ENCODE measurements at regions not wholly inside any gene's neighbourhood (a gene's known extent, or its start where the extent isn't known, plus 50 kb on each side); places are given as distances from the start of the nearest gene placed in this dataset.

DNA sequence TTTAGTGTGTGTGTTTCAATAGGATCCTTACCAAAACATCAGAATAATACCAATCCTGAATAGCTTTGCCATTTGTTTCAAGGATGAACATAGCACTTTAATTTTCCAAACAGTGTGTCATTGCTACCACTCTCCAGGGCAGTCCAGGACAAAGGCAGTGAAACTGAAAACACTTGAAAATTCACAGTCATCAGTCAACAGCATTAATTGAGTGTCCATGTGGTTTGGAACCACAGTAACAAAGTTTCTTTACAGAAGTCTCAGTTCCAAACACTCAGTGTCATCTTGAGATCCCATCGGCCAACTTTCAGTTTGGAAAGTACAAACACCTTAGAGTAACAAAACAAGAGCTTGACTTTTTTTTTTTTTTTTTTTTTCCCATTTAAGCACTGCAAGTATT lies 228.4 kb upstream of the SOX5 start:
- Mint-ChIP-seq H3K4me1 (no peaks in the 10 kb centered on the region), H3K9me3 (peaks cover 3% of the 10 kb centered on the region), H3K4me3 (no peak overlapping the region), H3K36me3 (no peaks in the 10 kb centered on the region), H3K27ac (no peak overlapping the region)
- ATAC-seq = no peak
- DNase-seq (ENCODE audit: low spot score in 2 of 2) = no peak

DNA sequence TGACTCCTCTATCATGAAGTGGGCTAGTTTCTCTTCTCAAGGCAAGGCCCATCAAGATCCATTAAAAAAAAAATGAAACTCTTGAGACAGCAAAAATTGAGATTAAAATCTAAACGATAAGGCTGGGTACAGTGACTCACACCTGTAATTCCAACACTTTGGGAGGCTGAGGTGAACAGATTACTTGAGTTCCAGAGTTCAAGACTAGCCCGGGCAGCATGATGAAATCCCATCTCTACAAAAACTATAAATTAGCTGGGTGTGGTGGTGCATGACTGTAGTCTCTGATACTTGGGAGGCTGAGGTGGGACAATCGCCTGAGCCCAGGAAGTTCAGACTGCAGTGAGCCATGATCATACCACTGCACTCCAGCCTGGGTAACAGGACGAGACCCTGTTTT lies 226.5 kb upstream of the SOX5 start:
- Mint-ChIP-seq H3K36me3 (no peaks in the 10 kb centered on the region), H3K27ac (no peak overlapping the region), H3K4me1 (no peaks in the 10 kb centered on the region), H3K4me3 (no peak overlapping the region), H3K9me3 (peaks cover 8% of the 10 kb centered on the region)
- DNase-seq (ENCODE audit: low spot score in 2 of 2) = no peak
- no peak for ATAC-seq

- H3K36me3 Mint-ChIP-seq = no peaks in the 10 kb centered on the region
- H3K9me3 Mint-ChIP-seq = peaks cover 8% of the 10 kb centered on the region
- no peak for DNase-seq (ENCODE audit: low spot score in 2 of 2)
- H3K4me1 Mint-ChIP-seq = no peaks in the 10 kb centered on the region
- ATAC-seq = no peak
- H3K4me3 Mint-ChIP-seq = no peak overlapping the region
- no peak overlapping the region for H3K27ac Mint-ChIP-seq
These were observed 225.8 kb upstream of the SOX5 start for GRCh38 chr12:24175284-24175683.

DNA sequence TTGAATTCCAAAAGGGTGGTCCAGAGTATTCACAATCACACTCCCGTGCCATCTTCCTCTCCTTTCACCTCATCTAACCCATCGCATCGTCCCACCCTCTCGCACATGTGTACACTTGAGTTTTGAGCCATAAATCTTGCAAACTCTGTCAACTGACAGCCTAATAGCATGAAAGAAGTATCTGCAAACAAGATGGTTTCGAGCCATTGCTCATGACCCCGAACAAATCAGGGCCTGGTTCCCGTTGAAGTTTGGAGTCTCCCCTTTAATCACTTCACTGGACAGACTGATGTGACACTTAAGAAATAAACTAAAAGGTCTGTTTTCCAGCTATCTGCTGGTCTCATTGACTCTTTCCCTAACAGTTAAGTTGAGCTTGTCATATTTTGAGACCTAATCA lies 223.6 kb upstream of the SOX5 start:
- no peaks in the 10 kb centered on the region for H3K36me3 Mint-ChIP-seq

DNA sequence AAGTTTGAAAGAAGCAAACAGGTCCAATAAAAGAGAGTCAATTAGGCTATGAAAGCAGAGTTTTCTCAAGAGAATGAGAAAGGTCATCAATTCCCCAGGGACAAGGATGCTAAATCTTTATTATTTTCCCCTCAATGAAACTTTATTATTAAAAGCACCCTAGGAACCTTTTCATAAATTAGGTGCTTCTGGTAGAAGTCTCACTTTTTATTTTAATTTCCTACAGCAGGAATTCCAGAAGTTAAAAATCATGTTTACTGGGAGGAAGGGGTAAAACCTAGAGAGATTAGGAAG lies 223.2 kb upstream of the SOX5 start:
- H3K36me3 Mint-ChIP-seq = no peaks in the 10 kb centered on the region
- DNase-seq (ENCODE audit: low spot score in 2 of 2) = no peak
- H3K9me3 Mint-ChIP-seq = peaks cover 8% of the 10 kb centered on the region
- no peak overlapping the region for H3K27ac Mint-ChIP-seq
- ATAC-seq = no peak
- H3K4me1 Mint-ChIP-seq = no peaks in the 10 kb centered on the region
- no peak overlapping the region for H3K4me3 Mint-ChIP-seq

More for the DNA sequence above, 223.6 kb upstream of the SOX5 start:
- DNase-seq (ENCODE audit: low spot score in 2 of 2) = no peak
- Mint-ChIP-seq H3K27ac (no peak overlapping the region), H3K4me3 (no peak overlapping the region), H3K4me1 (no peaks in the 10 kb centered on the region), H3K9me3 (peaks cover 8% of the 10 kb centered on the region)
- ATAC-seq = no peak

DNA sequence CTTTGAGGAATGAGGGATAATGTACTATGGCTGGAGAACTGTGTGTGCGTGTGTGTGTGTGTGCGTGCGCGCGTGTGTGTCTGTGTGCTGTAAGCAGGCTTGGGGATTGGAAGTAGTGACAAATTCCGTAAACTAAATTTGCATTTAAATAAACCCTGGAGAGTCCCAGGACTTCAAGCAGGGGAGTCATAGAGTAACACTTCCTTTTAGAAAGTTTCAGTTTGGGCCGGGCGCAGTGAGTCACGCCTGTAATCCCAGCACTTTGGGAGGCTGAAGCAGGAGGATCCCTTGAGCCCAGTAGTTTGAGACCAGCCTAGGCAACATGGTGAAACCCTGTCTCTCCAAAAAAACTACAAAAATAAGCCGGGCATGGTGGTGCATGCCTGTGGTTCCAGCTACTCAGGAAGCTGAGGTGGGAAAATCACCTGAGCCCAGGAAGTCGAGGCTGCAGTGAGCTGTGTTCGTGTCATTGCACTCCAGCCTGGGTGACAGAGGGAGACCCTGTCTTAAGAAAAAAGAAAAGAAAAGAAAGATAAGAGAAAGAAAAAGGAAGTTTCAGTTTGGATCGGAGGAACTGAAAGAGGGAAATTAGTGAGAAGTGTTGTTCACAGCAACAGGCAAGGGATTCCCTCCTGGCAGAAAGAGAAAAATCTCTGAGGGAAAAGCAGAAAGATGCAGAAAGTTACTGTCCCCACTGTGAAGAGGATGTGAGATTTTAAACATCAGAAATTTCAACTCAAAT lies 222.7 kb upstream of the SOX5 start:
- H3K9me3 Mint-ChIP-seq = peaks cover 8% of the 10 kb centered on the region
- no peaks in the 10 kb centered on the region for H3K36me3 Mint-ChIP-seq
- H3K4me3 Mint-ChIP-seq = no peak overlapping the region
- no peak for ATAC-seq
- no peaks in the 10 kb centered on the region for H3K4me1 Mint-ChIP-seq
- H3K27ac Mint-ChIP-seq = no peak overlapping the region
- no peak for DNase-seq (ENCODE audit: low spot score in 2 of 2)

DNA sequence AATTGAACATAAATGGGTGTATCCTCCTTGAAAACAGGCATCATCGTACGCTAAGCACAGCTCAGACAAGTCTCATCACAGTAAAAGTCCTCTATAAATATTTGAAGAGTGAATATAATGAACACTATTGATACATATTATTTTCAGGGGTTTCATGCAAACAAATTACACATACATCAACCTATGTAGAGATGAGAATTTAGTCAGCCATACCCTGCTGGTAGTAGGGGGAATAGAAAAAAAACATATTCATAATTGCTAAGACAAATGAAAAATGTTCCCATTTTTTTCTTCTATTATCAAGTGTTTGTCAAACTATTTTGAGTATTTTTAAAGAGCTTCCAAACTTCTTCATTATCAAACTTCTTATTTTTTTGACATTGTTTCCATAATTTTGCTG lies 205.6 kb upstream of the SOX5 start:
- Mint-ChIP-seq H3K27ac (no peak overlapping the region), H3K36me3 (no peaks in the 10 kb centered on the region), H3K9me3 (no peaks in the 10 kb centered on the region), H3K4me3 (no peak overlapping the region), H3K4me1 (no peaks in the 10 kb centered on the region)
- DNase-seq (ENCODE audit: low spot score in 2 of 2) (no peak), ATAC-seq (no peak)

GRCh38 chr12:24153079-24153478 lies 203.6 kb upstream of the SOX5 start:
- Mint-ChIP-seq H3K9me3 (no peaks in the 10 kb centered on the region), H3K4me1 (no peaks in the 10 kb centered on the region), H3K4me3 (no peak overlapping the region), H3K27ac (no peak overlapping the region), H3K36me3 (no peaks in the 10 kb centered on the region)
- no peak for ATAC-seq
- DNase-seq (ENCODE audit: low spot score in 2 of 2) = no peak

GRCh38 chr12:24152270-24152669 lies 202.8 kb upstream of the SOX5 start:
- Mint-ChIP-seq H3K4me1 (no peaks in the 10 kb centered on the region), H3K36me3 (no peaks in the 10 kb centered on the region), H3K27ac (no peak overlapping the region), H3K4me3 (no peak overlapping the region), H3K9me3 (no peaks in the 10 kb centered on the region)
- DNase-seq (ENCODE audit: low spot score in 2 of 2) (no peak), ATAC-seq (no peak)

DNA sequence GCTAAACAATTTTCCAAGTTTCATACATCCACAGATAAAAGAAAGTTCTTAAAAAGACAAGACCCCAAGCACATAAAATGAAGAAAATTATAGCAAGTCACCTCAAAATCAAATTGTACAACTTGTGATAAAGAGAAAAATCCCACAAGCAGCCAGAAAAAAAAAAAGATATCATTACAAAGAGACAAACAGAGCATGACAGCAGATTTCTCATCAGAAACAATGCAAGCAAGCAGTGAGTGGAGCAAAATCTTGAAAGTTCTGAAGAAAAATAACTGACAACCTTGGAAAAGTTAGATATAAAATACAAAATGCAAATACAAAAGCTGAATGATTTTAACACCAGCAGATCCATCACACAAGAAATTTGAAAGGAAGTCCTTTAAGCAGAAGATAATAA lies 194.5 kb upstream of the SOX5 start:
- ATAC-seq (no peak), DNase-seq (ENCODE audit: low spot score in 2 of 2) (no peak)
- no peak overlapping the region for H3K27ac Mint-ChIP-seq
- H3K4me3 Mint-ChIP-seq = no peak overlapping the region
- no peaks in the 10 kb centered on the region for H3K4me1 Mint-ChIP-seq
- no peaks in the 10 kb centered on the region for H3K36me3 Mint-ChIP-seq
- peaks cover 5% of the 10 kb centered on the region for H3K9me3 Mint-ChIP-seq

DNA sequence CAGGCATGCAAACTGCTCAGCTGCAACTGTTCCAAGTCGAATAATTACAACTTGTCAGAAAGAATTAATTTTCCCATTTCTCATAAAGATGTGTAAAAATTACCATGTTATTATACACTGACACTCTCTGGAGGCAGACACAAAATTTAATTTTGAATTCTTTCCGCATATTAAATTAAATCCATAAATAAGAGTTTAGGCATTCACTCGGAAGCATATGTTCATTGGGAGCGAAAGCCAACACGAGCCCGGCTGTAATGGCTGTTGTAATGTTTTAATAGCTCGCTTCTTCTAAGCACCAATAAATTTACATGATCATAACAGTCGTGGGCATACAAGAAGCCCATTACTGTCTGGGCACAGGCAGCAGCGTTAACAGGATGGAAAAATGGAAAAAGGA lies 189.6 kb upstream of the SOX5 start:
- no peak overlapping the region for H3K27ac Mint-ChIP-seq
- no peak overlapping the region for H3K4me3 Mint-ChIP-seq
- H3K36me3 Mint-ChIP-seq = no peaks in the 10 kb centered on the region

GRCh38 chr12:24138041-24138440 lies 188.6 kb upstream of the SOX5 start:
- H3K27ac Mint-ChIP-seq = no peak overlapping the region
- H3K4me3 Mint-ChIP-seq = no peak overlapping the region
- no peaks in the 10 kb centered on the region for H3K4me1 Mint-ChIP-seq
- DNase-seq (ENCODE audit: low spot score in 2 of 2) (no peak), ATAC-seq (no peak)
- no peaks in the 10 kb centered on the region for H3K36me3 Mint-ChIP-seq
- H3K9me3 Mint-ChIP-seq = no peaks in the 10 kb centered on the region

More for the DNA sequence above, 189.6 kb upstream of the SOX5 start:
- H3K9me3 Mint-ChIP-seq = peaks cover 3% of the 10 kb centered on the region
- DNase-seq (ENCODE audit: low spot score in 2 of 2) (no peak), ATAC-seq (no peak)
- H3K4me1 Mint-ChIP-seq = no peaks in the 10 kb centered on the region

DNA sequence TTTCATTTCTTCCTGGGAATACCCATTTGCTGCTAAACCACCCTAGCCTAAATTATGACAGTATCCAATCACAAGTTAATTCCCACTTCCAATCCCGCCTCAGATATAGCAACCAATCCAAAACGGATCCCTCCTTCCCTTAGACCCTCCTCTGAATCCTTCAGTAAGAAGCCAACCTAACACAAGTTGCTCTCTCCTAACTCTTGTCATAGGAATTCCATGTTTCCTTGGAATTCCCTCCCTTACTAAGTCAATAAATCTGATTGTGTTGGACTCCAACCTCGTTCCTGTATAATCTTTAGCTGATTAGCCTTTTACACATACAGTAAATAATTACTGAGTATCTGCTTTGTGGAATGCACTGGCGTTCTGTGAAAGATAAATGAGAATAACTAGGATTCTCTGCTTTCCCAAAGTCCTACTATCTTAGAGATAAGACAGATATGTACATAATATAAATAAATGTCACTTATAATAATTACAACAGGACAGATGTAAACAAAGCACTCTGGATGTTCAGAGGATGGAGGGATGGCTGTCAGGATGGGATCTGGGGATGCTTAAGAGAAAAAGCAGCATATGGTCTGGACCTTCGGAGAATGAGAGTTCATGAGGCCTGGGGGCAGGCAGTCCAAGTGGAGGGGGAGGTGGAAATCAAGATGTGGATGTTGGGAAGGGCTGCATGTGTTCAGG lies 185.8 kb upstream of the SOX5 start:
- no peaks in the 10 kb centered on the region for H3K9me3 Mint-ChIP-seq
- no peaks in the 10 kb centered on the region for H3K36me3 Mint-ChIP-seq
- H3K4me3 Mint-ChIP-seq = no peak overlapping the region
- no peak overlapping the region for H3K27ac Mint-ChIP-seq
- no peaks in the 10 kb centered on the region for H3K4me1 Mint-ChIP-seq
- no peak for DNase-seq (ENCODE audit: low spot score in 2 of 2)
- no peak for ATAC-seq

DNA sequence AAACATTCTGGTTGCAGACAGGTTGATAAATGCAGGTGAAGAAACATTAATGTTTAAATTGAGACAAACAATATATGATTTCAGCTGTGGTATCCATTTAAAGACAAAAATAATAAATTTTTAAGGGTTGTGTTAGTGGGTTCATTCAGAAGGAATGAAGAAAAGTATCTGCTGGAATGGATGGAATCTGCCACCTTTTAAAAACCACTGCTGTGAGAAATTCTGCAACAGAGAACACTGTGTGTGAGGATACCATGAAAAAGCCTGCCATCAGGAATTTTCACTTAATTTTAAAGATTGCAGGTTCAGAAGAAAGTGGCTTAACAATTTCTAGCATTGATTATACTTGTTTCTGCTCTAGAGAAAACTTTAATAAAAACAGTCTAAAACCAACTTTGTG lies 184.6 kb upstream of the SOX5 start:
- ATAC-seq (no peak), DNase-seq (ENCODE audit: low spot score in 2 of 2) (no peak)
- Mint-ChIP-seq H3K36me3 (no peaks in the 10 kb centered on the region), H3K9me3 (no peaks in the 10 kb centered on the region), H3K4me3 (no peak overlapping the region), H3K27ac (no peak overlapping the region), H3K4me1 (no peaks in the 10 kb centered on the region)

DNA sequence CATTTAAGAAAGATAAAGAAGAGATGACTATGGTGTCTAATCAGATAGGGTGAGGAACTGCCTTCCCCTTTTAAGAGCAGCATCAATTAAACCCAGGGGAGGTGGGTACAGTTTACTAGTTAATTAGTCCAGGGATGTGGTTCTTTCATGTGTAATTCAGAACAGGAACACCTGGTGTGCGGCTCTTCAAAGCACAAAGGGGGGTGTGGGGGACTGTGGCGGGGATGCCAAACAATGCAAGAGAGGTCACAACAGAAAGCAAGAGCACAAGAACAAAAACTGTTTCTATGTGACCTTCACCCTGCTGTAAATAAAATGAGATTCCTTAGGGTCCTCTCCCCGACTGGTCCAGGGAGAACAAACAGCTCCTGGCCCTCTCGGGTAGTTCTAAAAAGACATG lies 183.9 kb upstream of the SOX5 start:
- no peaks in the 10 kb centered on the region for H3K36me3 Mint-ChIP-seq
- no peak overlapping the region for H3K4me3 Mint-ChIP-seq
- DNase-seq (ENCODE audit: low spot score in 2 of 2) = no peak
- no peaks in the 10 kb centered on the region for H3K4me1 Mint-ChIP-seq
- no peak overlapping the region for H3K27ac Mint-ChIP-seq
- no peak for ATAC-seq
- no peaks in the 10 kb centered on the region for H3K9me3 Mint-ChIP-seq

- Mint-ChIP-seq H3K4me1 (no peaks in the 10 kb centered on the region), H3K27ac (no peak overlapping the region), H3K9me3 (peaks cover 9% of the 10 kb centered on the region), H3K4me3 (no peak overlapping the region), H3K36me3 (no peaks in the 10 kb centered on the region)
- ATAC-seq = no peak
- no peak for DNase-seq (ENCODE audit: low spot score in 2 of 2)
These were observed 178.7 kb upstream of the SOX5 start for GRCh38 chr12:24127919-24128721.

Measured in stimulated activated effector memory CD8-positive, alpha-beta T cell treated with anti-CD3 and anti-CD28 coated beads, Interleukin-12 subunit alpha, Interleukin-12 subunit beta, amount 100 ng/mL, for 72 hours (primary cell).